MV-4-11 (cell line): ENCODE measurements at regions not wholly inside any gene's neighbourhood (a gene's known extent, or its start where the extent isn't known, plus 50 kb on each side); places are given as distances from the start of the nearest gene placed in this dataset.
"Not testable (repeated sequence)": the region's sequence is repeated elsewhere in the genome, so short reads cannot be mapped to it uniquely, and the experiment has no call there.

Experiments
- DNase-seq: peaks from one replicate; lab custom pipeline; 2025; lab: John Stamatoyannopoulos, UW

DNA sequence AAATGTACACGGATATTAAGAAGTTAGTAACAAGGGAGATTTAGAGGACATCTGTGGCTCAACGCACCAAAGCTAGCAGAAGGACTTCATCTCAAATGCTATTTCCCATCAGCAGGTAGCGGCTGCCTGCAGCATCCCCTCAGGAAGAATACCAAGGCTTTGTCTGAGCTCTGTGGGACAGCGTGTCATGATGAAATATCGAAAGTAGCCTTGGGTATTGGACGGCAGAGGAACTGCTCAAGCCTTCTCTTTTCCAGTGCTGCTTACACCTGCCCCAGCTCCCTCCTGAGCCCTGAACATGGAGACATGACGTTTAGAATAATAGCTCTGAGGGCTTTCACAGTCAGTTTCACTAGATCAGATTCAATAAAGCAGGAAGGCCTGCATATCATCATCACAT is 241.6 kb downstream of the SUCLG1 start:
- DNase-seq = no peak

DNA sequence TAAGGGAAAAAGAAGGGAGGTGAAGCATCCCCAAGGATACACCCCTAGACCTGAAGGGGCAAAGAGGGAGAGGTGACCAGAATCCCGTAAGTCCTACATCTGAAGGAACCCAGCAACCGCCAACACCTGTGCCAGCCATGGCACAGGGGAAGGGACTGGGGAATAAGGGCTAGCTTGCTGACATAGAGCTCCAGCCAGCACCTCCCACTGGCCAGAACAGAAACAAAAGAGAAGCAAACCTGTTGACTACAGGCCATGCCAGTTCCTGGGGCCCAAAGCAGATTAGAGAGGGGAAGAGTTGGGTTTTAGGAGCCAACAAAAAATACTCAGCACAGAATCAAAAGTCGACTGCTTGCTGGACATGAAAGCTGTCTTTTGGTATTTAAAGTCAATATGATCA is 244.6 kb downstream of the SUCLG1 start:
- DNase-seq = no peak

DNA sequence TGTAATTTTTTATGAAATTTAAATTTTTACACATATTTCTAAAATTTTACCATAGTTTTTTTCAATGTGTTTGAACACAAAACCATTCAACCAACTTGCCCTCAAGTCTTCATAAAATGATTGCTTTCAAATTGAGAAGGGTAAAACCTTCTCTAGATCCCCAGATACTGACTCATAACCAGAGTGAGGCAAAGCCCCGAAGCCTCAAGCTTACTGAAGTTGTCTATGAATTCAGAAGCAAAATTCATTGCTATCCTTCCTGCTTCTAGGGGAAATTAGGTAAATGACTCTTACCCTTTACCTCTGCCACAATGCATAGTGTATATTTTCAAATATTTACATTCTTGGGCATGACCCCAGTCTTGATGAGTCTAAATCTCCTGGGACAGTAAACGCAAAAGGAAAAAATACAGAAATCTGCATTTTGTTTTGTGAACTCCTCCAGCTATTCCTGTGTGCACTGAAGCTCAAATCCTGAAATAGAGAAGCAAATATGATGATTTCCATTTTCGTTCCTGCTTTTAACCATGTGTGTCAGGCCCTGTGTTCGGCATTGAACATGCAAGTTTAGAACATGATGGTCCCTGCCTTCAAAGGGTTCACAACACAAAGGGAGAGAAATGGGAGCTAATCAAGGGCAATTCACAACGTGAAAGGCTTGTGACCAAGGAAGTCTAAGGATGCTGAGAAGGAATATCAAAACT is 246.3 kb downstream of the SUCLG1 start:
- no peak for DNase-seq

DNA sequence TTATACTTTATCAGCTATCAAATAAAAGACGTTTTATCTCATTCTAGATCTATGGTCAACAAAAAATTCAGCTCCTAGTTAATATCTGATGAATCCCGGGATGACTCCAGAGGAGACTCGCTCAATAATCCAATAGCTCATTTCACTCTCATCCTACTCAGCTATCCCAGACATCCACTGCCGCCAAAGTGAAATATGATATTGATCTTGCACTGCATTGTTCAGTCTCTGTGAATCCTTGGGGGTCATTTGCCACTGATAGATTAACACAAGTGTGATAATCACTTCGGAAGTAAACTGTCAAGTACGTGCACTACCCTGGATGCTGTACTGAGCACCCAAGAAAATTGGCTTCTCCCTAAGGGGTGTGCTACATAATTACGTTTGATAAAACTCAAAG is 249.1 kb downstream of the SUCLG1 start:
- DNase-seq = no peak

DNA sequence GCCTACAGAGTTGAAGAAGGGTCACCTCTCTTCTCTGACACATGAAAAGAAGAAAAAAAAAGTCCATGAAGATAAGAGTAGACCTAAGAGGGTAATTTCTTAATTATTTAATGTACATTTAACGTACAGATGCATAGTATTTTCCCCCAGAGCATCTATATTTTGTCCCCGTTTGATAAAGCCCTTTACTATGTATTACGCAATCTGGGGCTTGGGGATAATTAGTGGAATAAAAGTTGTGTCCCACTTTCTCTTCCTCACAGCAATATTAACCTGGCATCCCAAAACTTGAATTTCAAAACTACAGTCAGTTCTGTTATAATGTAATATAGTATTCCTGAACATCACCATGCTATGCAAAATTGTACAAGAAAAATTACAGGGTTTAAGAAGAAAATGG is 254.1 kb downstream of the SUCLG1 start:
- no peak for DNase-seq

DNA sequence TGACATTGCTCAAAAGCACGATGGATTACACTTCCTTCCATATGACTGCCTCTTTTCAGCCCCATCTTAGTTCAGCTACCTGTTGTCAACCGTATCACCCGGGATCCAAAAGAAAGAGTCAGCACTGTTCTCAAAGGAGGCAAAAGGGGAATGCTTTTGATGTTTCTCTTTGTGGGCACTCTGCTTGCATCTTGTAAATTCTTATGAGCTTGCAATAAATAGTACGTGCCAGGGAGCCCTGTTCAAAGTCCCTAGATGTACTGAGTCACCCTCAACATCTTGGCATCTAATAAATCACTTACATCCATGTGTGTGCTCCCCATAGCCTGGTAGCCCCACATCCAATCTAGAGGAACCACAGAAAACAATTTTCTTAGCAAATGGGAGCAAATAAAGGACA is 256.9 kb downstream of the SUCLG1 start:
- DNase-seq = no peak

DNA sequence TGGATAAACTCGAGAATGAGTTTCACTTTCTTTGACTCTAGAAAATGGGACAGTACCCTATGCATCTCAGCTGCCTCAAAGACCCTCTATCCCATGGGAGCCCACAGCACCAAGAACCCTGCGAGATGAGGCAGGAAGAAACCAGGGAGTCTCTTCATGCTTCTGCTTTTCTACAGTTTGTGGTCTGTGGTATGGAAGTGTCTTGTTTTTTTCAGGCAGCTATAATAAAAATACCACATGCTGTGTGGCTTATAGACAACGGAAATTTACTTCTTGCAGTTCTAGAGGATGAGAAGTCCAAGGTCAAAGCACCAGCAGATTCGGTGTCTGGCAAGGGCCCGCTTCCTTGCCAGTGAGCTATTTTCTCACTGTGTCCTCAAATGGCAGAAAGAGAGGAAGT is 257.9 kb downstream of the SUCLG1 start:
- DNase-seq = peak; percentile 78

DNA sequence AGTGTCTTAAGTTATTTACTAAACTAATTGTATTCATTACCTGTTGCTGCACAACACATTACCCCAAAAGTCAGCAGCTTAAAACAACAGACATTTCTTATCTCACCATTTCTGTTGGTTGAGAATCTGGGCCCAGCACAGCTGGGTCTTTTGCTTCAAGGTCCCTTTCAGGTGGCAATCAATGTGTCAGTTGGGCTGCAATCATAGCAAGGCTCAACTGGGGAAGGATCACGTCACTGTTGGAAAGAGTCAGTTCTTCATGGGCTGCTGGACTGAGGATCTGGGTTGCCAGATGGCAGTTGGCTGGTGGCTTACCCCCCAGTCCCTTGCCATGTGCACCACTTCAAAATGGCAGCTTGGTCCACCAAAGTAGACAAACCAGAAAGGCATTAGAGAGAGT is 261.2 kb downstream of the SUCLG1 start:
- DNase-seq = no peak

DNA sequence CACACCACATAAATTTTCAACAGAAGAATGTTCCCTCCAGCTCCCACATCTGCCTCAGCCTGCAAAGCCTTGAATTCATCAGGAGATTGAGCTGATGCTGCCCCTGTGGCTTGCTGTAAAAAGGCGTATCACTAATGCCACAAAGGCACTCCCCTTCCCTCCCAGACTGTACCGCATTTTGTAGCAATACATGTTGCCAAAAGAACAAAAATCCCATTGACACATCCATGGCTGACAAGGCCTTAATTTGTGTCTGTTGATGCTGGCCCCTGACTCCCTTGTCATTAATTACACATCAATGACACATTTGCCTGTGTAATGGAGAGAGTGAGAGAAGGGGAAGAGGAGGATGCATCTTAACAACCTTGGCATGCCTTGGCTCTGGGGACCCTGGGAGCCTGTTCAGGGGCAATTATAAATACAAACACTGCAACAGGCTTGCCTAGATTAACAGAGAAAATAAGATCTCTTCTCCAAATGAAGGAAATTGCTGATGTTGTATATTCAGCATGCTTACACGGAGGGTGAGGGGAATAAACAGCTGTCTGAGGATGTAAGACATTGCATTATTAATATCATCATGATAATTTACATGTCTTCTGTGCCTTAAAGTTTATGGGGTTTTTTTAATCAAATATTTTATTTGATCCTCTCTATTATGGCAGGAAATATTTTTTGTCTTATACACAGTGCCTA is 264.0 kb downstream of the SUCLG1 start:
- DNase-seq = no peak

DNA sequence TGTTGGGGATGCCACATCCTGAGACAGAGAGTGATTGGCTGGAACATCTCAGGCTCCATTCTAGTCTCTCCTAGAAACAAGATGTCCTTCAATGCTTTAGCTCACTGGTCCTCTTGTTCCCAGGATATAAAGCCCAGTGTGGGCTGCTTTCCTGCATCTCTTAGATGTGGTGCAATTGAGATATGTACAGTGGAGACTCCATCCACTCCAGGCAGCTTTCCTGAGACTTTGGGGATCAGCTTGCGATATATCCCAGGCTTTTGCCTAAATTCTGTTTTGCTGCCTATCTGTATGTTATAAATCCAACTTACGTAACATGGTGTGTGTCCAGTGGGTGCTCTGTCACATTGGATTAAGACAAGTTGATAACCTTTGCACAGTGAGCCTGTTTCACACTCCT is 264.9 kb downstream of the SUCLG1 start:
- DNase-seq = no peak

DNA sequence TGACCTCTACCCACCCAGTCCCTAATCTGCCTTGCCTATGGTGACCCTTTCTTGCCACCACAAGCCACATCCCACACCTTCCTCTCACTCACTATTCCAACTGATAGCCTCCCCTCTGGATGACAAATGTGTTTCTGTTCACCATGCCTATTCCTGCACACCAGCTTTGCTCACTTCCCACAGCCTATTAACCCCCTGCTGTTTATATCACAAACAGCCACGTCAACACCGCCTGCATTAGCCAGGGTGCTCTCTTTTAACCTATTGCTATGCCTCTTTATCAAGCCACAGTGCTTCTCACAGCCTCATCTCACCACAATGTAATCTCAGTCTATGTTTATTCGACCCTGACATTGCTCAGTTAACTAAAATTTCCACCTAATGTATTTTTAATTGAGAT is 271.8 kb downstream of the SUCLG1 start:
- DNase-seq = no peak

DNA sequence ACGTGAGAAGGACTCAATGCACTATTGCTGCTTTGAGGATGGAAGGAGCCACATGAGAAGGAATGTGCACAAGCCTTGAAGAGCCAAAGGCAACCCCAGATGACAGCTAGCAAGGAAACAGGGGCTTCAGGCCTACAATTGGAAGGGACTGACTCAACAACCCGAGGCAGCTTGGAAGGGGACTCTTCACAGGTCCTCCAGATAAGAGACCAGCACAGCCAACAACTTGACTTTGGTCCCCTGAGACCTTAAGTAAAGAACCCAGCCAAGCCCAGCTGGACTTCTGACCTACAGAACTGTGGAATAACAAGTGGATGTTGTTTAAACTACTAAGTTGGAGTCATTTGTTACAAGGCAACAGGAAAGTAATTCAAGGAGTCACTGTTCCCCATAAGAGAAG is 277.2 kb downstream of the SUCLG1 start:
- DNase-seq = no peak

DNA sequence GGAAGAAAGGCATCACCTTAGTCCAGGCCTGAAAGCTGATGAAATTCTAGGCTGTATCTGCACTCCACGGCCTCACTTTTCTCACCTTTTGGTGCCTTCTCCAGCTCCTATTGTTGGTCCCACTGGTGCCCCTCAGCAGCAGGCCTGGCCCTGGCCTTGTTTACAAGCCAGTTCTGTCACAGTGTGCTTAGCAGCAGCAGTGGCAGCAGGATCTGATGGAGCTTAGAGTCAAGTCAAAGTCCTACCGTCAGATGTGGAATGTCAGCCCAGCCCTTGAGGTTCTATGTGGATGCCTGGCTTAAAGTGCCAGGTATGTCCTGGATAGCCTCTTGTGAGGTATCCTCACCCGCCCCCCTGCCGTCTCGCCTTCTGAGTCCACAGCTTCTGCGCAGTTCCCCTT is 281.3 kb downstream of the SUCLG1 start:
- DNase-seq = no peak

DNA sequence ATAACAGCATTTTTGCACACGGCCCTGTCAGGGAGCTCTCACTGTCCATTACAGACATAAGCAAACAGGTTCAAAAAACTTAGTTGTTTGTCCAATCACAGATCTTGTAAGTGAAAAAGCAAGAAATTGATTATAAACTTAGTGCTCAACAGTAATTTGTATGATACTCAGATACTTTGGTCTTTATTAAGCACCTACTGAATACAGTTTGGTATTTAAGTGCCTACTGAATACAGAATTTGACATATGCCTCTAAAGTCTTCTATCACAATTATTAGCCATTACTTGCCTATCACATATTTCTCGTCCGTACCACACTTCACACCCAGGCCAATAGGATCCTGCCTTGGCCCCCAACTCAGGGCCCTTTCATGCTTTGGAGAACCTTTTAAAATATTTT is 283.1 kb downstream of the SUCLG1 start:
- no peak for DNase-seq

DNA sequence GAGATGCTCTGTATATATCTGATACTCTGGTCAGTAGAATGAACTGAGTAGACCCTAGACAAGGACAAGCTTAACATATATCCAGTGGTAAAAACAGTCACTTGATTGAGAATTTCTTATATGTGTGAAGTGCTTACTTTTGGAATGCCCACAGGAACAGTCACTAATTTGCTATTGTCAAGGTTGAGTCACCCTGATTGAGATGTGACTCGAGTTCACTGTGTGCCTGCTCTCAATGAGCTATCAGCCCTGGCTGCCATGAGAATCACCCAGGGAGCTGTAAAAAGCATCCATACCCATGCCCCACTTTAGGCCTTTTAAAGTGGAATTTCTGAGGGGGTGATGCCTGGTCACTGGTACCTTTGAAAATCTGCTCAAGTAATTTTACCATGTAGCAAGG is 283.7 kb downstream of the SUCLG1 start:
- no peak for DNase-seq

DNA sequence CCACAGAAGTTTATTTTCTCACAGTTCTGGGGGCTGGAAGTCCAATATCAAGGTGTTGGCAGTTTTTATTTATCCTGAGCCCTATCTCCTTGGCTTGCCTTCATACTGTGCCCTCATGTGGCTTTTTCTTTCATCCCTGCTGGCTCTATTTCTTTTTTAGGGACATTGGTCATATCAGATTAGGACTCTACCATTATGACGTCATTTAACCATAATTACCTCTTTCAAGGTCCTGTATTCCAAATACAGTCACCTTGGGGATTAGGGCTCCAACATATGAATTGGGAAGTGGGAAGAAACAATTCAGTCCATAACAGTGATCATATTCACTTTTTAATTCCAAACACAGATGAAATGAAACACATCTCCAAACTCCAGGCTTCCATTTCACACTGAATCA is 286.0 kb downstream of the SUCLG1 start:
- DNase-seq = no peak

DNA sequence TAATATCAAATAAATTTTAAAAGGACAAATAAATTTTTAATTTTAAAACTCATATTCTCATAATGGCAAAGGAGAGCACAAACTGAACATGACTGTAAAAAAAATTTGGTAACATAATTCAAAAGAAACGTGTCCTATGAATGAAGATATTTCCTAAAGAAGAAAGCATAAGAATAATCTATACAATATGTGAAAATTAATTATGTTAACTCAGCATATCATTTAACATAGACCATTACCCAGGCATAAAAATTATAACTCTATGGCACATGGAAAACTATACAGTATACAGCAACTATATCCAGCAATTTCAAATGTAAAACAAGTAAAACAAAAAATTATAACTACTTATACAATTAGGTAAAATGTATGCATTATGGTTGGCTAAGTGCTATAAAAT is 288.1 kb downstream of the SUCLG1 start:
- DNase-seq = no peak

DNA sequence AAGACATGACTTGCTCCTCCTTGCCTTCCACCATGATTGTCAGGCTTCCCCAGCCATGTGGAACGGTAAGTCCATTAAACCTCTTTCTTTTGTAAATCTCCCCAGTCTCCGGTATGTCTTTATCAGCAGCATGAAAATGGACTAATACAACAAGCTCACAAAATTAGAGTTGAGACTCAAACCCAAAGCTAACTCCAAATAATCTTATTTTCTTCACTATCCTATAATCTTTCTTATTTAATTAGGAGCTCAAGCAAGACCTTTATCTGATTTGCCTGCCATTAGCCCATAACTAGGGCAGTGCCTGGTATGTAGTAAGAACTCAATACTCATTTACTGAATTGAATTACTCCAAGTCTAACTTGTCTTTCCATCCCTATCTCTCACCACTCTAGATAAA is 289.2 kb downstream of the SUCLG1 start:
- DNase-seq = no peak

DNA sequence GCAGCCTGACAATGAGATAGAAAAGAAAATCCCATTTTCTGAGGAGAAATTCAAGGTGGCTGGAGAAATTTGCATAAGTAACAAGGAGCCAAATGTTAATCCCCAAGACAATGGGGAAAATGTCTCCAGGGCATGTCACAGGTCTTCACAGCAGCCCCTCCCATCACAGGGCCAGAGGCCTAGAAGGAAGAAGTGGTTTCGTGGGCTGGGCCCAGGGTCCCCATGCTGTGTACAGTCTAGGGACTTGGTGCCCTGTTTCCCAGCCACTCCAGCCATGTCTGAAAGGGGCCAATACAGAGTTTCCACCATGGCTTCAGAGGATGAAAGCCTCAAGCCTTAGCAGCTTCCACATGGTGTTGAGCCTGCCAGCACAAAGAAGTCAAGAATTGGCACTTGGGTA is 290.5 kb downstream of the SUCLG1 start:
- not testable (repeated sequence) for DNase-seq

DNA sequence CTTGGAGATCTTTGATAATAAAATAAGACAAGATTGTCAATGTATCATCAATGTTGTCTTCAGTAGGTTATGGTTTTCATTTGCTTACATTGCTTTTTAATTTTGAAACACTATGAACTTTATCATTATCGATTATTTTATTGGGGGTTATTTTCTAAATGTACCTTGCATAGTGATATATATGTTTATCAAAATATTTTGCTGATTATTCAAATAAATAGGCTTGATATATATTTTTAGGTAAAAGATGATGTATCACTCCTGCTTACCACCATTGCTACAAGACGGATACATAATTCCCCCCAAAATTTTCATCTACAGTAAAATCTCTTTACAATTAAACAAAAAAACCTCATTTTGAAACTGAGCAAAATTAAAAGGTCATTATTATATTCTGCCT is 293.8 kb downstream of the SUCLG1 start:
- no peak for DNase-seq

DNA sequence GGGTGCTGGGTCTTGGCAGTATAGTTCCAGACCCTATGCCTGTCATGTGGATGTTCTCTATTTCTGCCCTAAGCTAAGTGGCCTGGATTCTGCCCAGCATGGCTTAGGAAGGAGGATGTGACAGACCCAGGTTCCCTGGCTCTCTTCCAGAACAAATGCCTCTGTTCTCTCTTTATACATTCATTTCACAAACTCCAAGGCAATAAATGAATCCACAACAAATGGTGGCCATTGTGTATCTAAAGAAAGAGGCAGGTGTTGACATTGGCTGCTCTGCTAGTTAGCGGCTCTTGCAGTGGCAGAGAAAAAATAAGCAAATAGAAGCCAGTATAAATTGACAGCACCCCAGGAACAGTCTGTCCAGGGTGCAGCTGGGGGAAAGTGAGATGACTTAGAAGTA is 298.6 kb downstream of the SUCLG1 start:
- no peak for DNase-seq

DNA sequence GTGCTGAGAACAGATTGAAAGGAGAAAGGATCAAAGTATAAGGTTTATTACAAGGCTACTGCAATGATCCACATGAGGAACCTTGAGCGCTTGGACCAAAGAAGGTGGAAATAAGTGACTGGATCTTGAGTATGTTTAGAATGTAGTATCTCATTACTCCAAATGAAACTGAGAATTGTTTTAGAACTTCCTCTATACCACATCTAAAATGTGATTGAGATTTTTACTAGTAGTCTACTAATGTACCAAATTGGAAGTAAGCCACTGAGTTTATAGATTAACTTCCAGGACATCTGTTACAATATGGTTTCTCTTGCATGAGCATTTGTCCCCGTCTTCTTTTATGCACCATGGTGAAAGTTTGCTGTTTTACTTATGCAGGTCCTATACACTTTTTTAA is 300.5 kb downstream of the SUCLG1 start:
- DNase-seq = no peak

DNA sequence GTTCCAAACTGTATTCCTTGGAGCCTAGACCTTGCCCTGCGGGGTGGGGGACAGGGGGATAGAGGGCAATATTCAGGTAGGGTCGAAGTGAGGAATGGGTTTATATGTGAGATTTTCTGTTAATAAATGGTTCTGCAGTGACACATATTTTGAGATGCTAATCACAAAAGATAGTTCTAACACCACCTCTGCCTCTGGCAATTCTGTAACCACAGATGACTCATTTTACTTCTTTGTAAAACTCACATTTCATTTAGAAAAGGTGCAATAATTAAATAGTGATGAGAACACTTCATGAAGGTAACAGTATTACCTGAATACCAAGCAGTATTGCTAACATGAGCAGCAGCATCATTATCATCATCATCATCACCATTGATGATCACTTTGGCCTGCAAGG is 306.6 kb downstream of the SUCLG1 start:
- DNase-seq = no peak

DNA sequence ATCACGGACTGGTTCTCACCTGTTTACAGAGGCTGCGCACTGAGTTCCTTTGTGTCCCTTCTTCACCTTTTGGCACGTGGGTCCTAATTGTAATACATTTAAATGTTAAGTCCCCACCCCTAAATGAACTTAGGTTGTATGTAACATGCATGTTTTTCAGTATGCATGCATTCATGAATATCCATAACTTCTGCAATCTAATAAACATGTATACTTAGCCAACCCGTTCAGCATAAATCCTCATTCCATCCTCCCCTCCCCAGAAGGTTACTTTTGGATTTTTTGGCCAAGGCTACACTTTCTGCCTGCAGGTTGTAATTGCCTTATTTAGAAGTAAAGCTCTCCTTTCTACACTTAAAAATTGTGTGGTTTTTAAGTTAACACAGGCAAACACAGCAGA is 314.7 kb downstream of the SUCLG1 start:
- DNase-seq = no peak
